NK-92 treated with Interleukin-12 subunit alpha and Interleukin-12 subunit beta, amount 100 ng/mL, for 24 hours (cell line): ENCODE measurements at regions not wholly inside any gene's neighbourhood (a gene's known extent, or its start where the extent isn't known, plus 50 kb on each side); places are given as distances from the start of the nearest gene placed in this dataset.

Experiments used
- DNase-seq: peaks from one replicate; lab custom pipeline; 2025; lab: John Stamatoyannopoulos, UW

GRCh38 chr7:25847336-25848070, 304.5 kb upstream of the NFE2L3 start:
- DNase-seq = no peak

GRCh38 chr7:25849500-25850184, 302.4 kb upstream of the NFE2L3 start:
- DNase-seq = no peak

GRCh38 chr7:25850216-25850615, 301.8 kb upstream of the NFE2L3 start:
- DNase-seq = no peak

- DNase-seq = no peak
Measured at GRCh38 chr7:25850735-25851134, 301.3 kb upstream of the NFE2L3 start.

- peak; percentile 12 for DNase-seq
Measured at GRCh38 chr7:25851332-25852210, 300.4 kb upstream of the NFE2L3 start.

GRCh38 chr7:25852211-25852938, 299.6 kb upstream of the NFE2L3 start:
- DNase-seq = no peak

- DNase-seq = no peak
Measured at GRCh38 chr7:25852939-25853271, 299.1 kb upstream of the NFE2L3 start.

- no peak for DNase-seq
Measured at GRCh38 chr7:25853314-25853713, 298.7 kb upstream of the NFE2L3 start.

GRCh38 chr7:25854059-25854458, 297.9 kb upstream of the NFE2L3 start:
- no peak for DNase-seq

- DNase-seq = no peak
Measured at GRCh38 chr7:25854608-25855497, 297.1 kb upstream of the NFE2L3 start.

GRCh38 chr7:25855854-25856782, 295.9 kb upstream of the NFE2L3 start:
- no peak for DNase-seq

GRCh38 chr7:25857376-25858067, 294.5 kb upstream of the NFE2L3 start:
- DNase-seq = no peak

- no peak for DNase-seq
Measured at GRCh38 chr7:25858200-25858524, 293.8 kb upstream of the NFE2L3 start.

GRCh38 chr7:25858525-25859411, 293.2 kb upstream of the NFE2L3 start:
- no peak for DNase-seq

GRCh38 chr7:25859412-25860274, 292.4 kb upstream of the NFE2L3 start:
- no peak for DNase-seq

- no peak for DNase-seq
Measured at GRCh38 chr7:25860275-25861163, 291.5 kb upstream of the NFE2L3 start.

GRCh38 chr7:25861164-25861496, 290.9 kb upstream of the NFE2L3 start:
- no peak for DNase-seq
